SK-N-SH (cell line): ENCODE measurements at regions not wholly inside any gene's neighbourhood (a gene's known extent, or its start where the extent isn't known, plus 50 kb on each side); places are given as distances from the start of the nearest gene placed in this dataset.

Experiments
- CTCF ChIA-PET: fragments of 300-600, 350-600 bp; formaldehyde crosslinking; extraction: SDS; loops from one replicate; lab custom pipeline; 2021; lab: Yijun Ruan, JAX
- POLR2A ChIA-PET: fragments of 350-600 bp; sonication (Branson Sonifier 250); formaldehyde crosslinking; extraction: SDS; loops from one replicate; lab custom pipeline; 2020; ENCODE audit warnings: antibody characterized with exemption, inconsistent platforms; lab: Yijun Ruan, JAX
- DNase-seq: peaks from one replicate; pipeline ENCODE4 v3.0.0; 2012
- H2AFZ ChIP-seq: fragments of 200-600 bp; sonication (generic); 2 replicates; pipeline ENCODE4 v1.8.1; 2016; ENCODE audit warnings: antibody characterized with exemption, mild to moderate bottlenecking, low read depth
- H3F3A ChIP-seq: fragments of 200-600 bp; sonication (generic); replicated peaks from 2 replicates; pipeline ENCODE3; 2016; ENCODE audit warnings: antibody characterized with exemption, mild to moderate bottlenecking; ENCODE audit not compliant: insufficient read depth
- H3K27ac ChIP-seq, 2 experiments: fragments of 200-500 bp in 1 of 2; fragments of 200-600 bp in 1 of 2; sonication (Bioruptor generic) in 1 of 2; sonication (generic), shearing (Covaris generic) in 1 of 2; 2 replicates each; pipeline versions ENCODE4 v1.5.1 to v1.6.1; 2014 to 2016; ENCODE audit warnings: low read depth in 2 of 2, inconsistent platforms in 1 of 2, low read length in 1 of 2, mild to moderate bottlenecking in 1 of 2, mixed read lengths in 1 of 2
- H3K27me3 ChIP-seq: fragments of 200-600 bp; sonication (generic), shearing (Covaris generic); 2 replicates; pipeline ENCODE4 v1.6.1; 2016; ENCODE audit warnings: mixed run types; ENCODE audit not compliant: insufficient read depth
- H3K36me3 ChIP-seq, 2 experiments: fragments of 200-500 bp in 1 of 2; fragments of 200-600 bp in 1 of 2; sonication (Bioruptor generic) in 1 of 2; sonication (generic) in 1 of 2; replicated peaks in 1 of 2; 2 replicates each; pipeline versions ENCODE3 to v1.5.1; 2014 to 2016; ENCODE audit warnings: low read length in 1 of 2, mild to moderate bottlenecking in 1 of 2; ENCODE audit not compliant: insufficient read depth in 2 of 2, control insufficient read depth in 1 of 2
- H3K4me1 ChIP-seq, 2 experiments: fragments of 200-500 bp in 1 of 2; fragments of 200-600 bp in 1 of 2; sonication (Bioruptor generic) in 1 of 2; sonication (generic), shearing (Covaris generic) in 1 of 2; 2 replicates each; pipeline versions ENCODE4 v1.5.1 to v1.6.1; 2014 to 2016; ENCODE audit warnings: low read depth in 1 of 2, low read length in 1 of 2, mixed run types in 1 of 2; ENCODE audit not compliant: insufficient read depth in 2 of 2, control insufficient read depth in 1 of 2
- H3K4me2 ChIP-seq: fragments of 200-600 bp; sonication (generic), shearing (Covaris generic); 2 replicates; pipeline ENCODE4 v1.6.1; 2017; ENCODE audit warnings: mixed run types
- H3K4me3 ChIP-seq, 2 experiments: fragments of 200-500 bp in 1 of 2; fragments of 200-600 bp in 1 of 2; sonication (Bioruptor generic) in 1 of 2; sonication (generic), shearing (Covaris generic) in 1 of 2; 2 replicates each; pipeline versions ENCODE4 v1.5.1 to v1.8.1; 2014 to 2016; ENCODE audit warnings: low read depth in 2 of 2, inconsistent platforms in 1 of 2, low read length in 1 of 2, mild to moderate bottlenecking in 1 of 2, mixed read lengths in 1 of 2, moderate library complexity in 1 of 2
- H3K79me2 ChIP-seq: fragments of 200-600 bp; sonication (generic); 2 replicates; pipeline ENCODE4 v1.8.1; 2017; ENCODE audit warnings: mild to moderate bottlenecking; ENCODE audit not compliant: insufficient read depth
- H3K9ac ChIP-seq: fragments of 200-600 bp; sonication (generic); 2 replicates; pipeline ENCODE4 v1.6.1; 2017; ENCODE audit warnings: mixed run types
- H3K9me2 ChIP-seq: fragments of 200-600 bp; sonication (generic); 2 replicates; pipeline ENCODE4 v1.6.1; 2017; ENCODE audit warnings: mixed run types
- H3K9me3 ChIP-seq: fragments of 200-600 bp; sonication (generic); 2 replicates; pipeline ENCODE4 v1.6.1; 2017; ENCODE audit warnings: mixed run types, mild to moderate bottlenecking, moderate library complexity
- H4K20me1 ChIP-seq: fragments of 200-600 bp; sonication (generic); 2 replicates; pipeline ENCODE4 v1.6.1; 2017; ENCODE audit warnings: mild to moderate bottlenecking, mixed run types; ENCODE audit not compliant: insufficient read depth
- CHD2 ChIP-seq: fragments of 150-350 bp; IDR thresholded peaks from 2 replicates; pipeline ENCODE4 v1.6.1; 2018; ENCODE audit warnings: low read length; ENCODE audit not compliant: partially characterized antibody
- ELF1 ChIP-seq: IDR thresholded peaks from 2 replicates; pipeline ENCODE4 v1.4.0; 2012
- EP300 ChIP-seq, 2 experiments: IDR thresholded peaks; 2 replicates each; pipeline versions ENCODE4 v1.4.0 to v1.6.1; 2012; ENCODE audit warnings: borderline replicate concordance in 1 of 2, low read depth in 1 of 2, low read length in 1 of 2
- EZH2phosphoT487 ChIP-seq: fragments of 200-600 bp; sonication (generic); IDR thresholded peaks from 2 replicates; pipeline ENCODE4 v1.6.1; 2017; ENCODE audit warnings: low read depth, mixed run types, mild to moderate bottlenecking, antibody characterized with exemption, moderate library complexity, borderline replicate concordance
- FOXJ3 ChIP-seq: sonication (generic); formaldehyde crosslinking; IDR thresholded peaks from 2 replicates; pipeline ENCODE4 v1.5.1; 2020; ENCODE audit warnings: mild to moderate bottlenecking, missing genetic modification reagents
- FOXM1 ChIP-seq: IDR thresholded peaks from 2 replicates; pipeline ENCODE4 v1.4.0; 2012; ENCODE audit warnings: low read depth, mild to moderate bottlenecking
- GATA2 ChIP-seq: sonication (generic); formaldehyde crosslinking; IDR thresholded peaks from 2 replicates; pipeline ENCODE4 v1.5.0; 2020; ENCODE audit warnings: mild to moderate bottlenecking, missing genetic modification reagents
- IRF3 ChIP-seq: fragments of 150-350 bp; IDR thresholded peaks from 2 replicates; pipeline ENCODE4 v1.6.1; 2016; ENCODE audit warnings: mild to moderate bottlenecking, low read depth, low read length
- JUND ChIP-seq: IDR thresholded peaks from 2 replicates; pipeline ENCODE4 v1.4.0; 2012
- MEF2A ChIP-seq: IDR thresholded peaks from 2 replicates; pipeline ENCODE4 v1.4.0; 2012; ENCODE audit warnings: low read depth, borderline replicate concordance
- RCOR1 ChIP-seq: fragments of 150-350 bp; IDR thresholded peaks from 2 replicates; pipeline ENCODE4 v1.6.1; 2017; ENCODE audit warnings: antibody characterized with exemption, low read length
- RFX5 ChIP-seq: IDR thresholded peaks from 2 replicates; pipeline ENCODE4 v1.6.1; 2012; ENCODE audit warnings: mild to moderate bottlenecking, improper control_type of control experiment, low read length
- SMC3 ChIP-seq: IDR thresholded peaks from 2 replicates; pipeline ENCODE4 v1.6.1; 2012; ENCODE audit warnings: low read depth, low read length, improper control_type of control experiment
- TCF12 ChIP-seq: IDR thresholded peaks from 2 replicates; pipeline ENCODE4 v1.4.0; 2012
- TEAD4 ChIP-seq: IDR thresholded peaks from 2 replicates; pipeline ENCODE4 v1.4.0; 2012; ENCODE audit warnings: mild to moderate bottlenecking, borderline replicate concordance; ENCODE audit not compliant: insufficient read depth
- USF2 ChIP-seq: fragments of 150-350 bp; IDR thresholded peaks from 2 replicates; pipeline ENCODE4 v1.6.1; 2017; ENCODE audit warnings: antibody characterized with exemption, low read length, low read depth, borderline replicate concordance
- YY1 ChIP-seq: IDR thresholded peaks from 2 replicates; pipeline ENCODE4 v1.4.0; 2012; ENCODE audit warnings: low read depth, mild to moderate bottlenecking
- ZBTB33 ChIP-seq: IDR thresholded peaks from 2 replicates; pipeline ENCODE4 v1.4.0; 2012; ENCODE audit warnings: low read depth, borderline replicate concordance
- WGBS: methylation state at CpG from one replicate; pipeline ENCODE4 v1.1.6; 2017; ENCODE audit warnings: low lambda C conversion rate; 5-methylcytosine and 5-hydroxymethylcytosine counted together
- TF ChIP-seq, protein P1 (sequence below): IDR thresholded peaks from 2 replicates; pipeline ENCODE4 v1.4.0; 2012; ENCODE audit warnings: low read depth, borderline replicate concordance

DNA sequence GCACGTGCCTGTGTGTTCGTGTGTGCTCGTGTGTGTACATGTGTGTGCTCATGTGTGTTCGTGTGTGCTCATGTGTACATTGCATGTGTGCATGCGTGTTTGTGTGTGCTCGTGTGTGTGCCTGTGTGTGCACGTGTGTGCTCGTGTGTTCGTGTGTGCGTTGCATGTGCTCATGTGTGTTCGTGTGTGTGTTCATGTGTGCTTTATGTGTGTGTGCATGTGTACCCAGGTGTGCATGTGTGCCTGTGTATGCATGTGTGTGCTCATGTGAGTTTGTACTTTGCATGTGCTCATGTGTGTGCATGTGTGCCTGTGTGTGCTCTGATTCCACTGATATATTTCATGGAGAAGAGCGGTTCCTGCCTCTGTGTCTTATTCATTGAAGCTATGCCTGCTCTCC is 265.5 kb downstream of the FOXL1 start (continued):
- TF ChIP-seq EZH2phosphoT487, result no peak
- TF ChIP-seq RFX5, result no peak
- no peak for TF ChIP-seq TCF12
- TF ChIP-seq RCOR1, result no peak
- TF ChIP-seq ZBTB33, result no peak
- no peak for TF ChIP-seq CHD2
- TF ChIP-seq MEF2A, result no peak
- no peak for TF ChIP-seq FOXM1

DNA sequence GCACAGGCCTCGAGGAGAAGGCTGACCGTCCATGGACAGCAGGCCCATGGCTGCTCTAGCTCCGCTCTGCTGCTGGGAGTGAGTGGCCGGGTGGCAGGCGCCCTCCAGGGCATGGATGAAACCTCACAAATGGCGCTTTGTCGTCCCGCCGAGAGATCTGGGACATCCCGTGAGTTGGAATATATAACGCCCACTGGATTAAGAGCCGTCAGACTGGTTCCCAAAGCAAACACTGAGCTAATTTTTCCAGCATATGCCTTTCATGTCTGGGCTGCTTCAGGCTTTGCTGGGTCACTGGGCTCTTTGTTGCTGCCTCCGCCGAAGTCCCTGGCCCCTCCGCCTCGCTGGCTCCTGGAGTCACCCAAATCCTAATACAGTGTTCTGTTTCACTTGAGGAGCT is 266.3 kb downstream of the FOXL1 start:
- no peak for DNase-seq
- Histone ChIP-seq H3K27ac (no peak overlapping the region), H3K27me3 (peaks cover 54% of the 10 kb centered on the region), H3K9me2 (no peaks in the 10 kb centered on the region), H3K4me2 (no peak overlapping the region), H2AFZ (no peak overlapping the region), H4K20me1 (no peaks in the 10 kb centered on the region), H3K36me3 (no peaks in the 10 kb centered on the region), H3K4me3 (no peak overlapping the region), H3K9ac (no peak overlapping the region), H3F3A (no peaks in the 10 kb centered on the region), H3K9me3 (no peaks in the 10 kb centered on the region), H3K79me2 (no peaks in the 10 kb centered on the region), H3K4me1 (no peaks in the 10 kb centered on the region)
- ChIA-PET POLR2A (no interaction called here), CTCF (no interaction called here)
- WGBS, result 16% methylated on average over 14 of the region's 16 CpGs
- TF ChIP-seq FOXJ3, result no peak
- TF ChIP-seq ELF1, result no peak
- TF ChIP-seq EP300 (IDR thresholded peaks at IDR 0.05; ENCODE audit: borderline replicate concordance in 1 of 2, low read depth in 1 of 2, low read length in 1 of 2), result no peak
- TF ChIP-seq EZH2phosphoT487, result no peak
- no peak for TF ChIP-seq GATA2 (CRISPR knock-in tag)
- TF ChIP-seq USF2, result no peak
- TF ChIP-seq RCOR1, result no peak

DNA sequence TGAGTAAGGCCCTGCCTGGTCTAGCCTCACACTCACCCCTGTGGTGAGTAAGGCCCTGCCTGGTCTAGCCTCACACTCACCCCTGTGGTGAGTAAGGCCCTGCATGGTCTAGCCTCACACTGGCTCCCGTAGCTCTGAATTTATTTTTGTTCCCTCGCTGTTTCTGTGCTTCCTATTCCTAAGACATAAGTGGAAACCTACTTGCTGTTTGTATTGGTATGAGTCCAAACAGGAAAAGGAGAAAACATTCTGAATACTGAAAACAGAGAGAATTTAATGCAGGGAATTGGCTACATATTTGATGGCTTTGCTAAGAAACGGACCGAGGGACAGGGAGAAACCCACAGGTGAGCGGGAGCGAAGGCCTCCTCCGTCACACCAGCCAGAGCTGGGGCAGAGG is 267.8 kb downstream of the FOXL1 start:
- Histone ChIP-seq H3K4me1 (no peaks in the 10 kb centered on the region), H3K79me2 (no peaks in the 10 kb centered on the region), H4K20me1 (no peaks in the 10 kb centered on the region), H3K9me3 (no peaks in the 10 kb centered on the region), H2AFZ (no peak overlapping the region), H3K27me3 (peaks cover 66% of the 10 kb centered on the region), H3K4me3 (no peak overlapping the region), H3K4me2 (no peak overlapping the region), H3K9ac (no peak overlapping the region), H3K9me2 (no peaks in the 10 kb centered on the region), H3K27ac (no peak overlapping the region), H3K36me3 (no peaks in the 10 kb centered on the region)
- ChIA-PET CTCF (no interaction called here), POLR2A (no interaction called here)
- DNase-seq, result no peak
- WGBS, result 30% methylated on average over 7 of the region's 7 CpGs
- TF ChIP-seq RFX5 (no peak), SMC3 (no peak), FOXJ3 (no peak), ZBTB33 (no peak), YY1 (no peak), ELF1 (no peak), JUND (no peak), MEF2A (no peak), IRF3 (no peak), TEAD4 (no peak), CHD2 (no peak)
- TF ChIP-seq, protein P1, sequence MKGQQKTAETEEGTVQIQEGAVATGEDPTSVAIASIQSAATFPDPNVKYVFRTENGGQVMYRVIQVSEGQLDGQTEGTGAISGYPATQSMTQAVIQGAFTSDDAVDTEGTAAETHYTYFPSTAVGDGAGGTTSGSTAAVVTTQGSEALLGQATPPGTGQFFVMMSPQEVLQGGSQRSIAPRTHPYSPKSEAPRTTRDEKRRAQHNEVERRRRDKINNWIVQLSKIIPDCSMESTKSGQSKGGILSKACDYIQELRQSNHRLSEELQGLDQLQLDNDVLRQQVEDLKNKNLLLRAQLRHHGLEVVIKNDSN, result no peak
- TF ChIP-seq, all 33 proteins: peak for 0
- no peaks in the 10 kb centered on the region for H3F3A ChIP-seq
